Adrenal gland (tissue), 5 donors: ENCODE measurements at regions not wholly inside any gene's neighbourhood (a gene's known extent, or its start where the extent isn't known, plus 50 kb on each side); places are given as distances from the start of the nearest gene placed in this dataset.

ENCODE experiments used
- CTCF ChIP-seq, 6 experiments: fragments of 450-650 bp in 4 of 6; fragments of 200-600 bp in 2 of 6; sonication (generic) in 1 of 6; IDR thresholded peaks; 1 replicate in 5 of 6; 2 replicates in 1 of 6; pipeline versions ENCODE4 v1.5.1 to v1.8.0; 2016 to 2021; ENCODE audit warnings: antibody characterized with exemption in 6 of 6, mild to moderate bottlenecking in 2 of 6, moderate library complexity in 1 of 6
- POLR2A ChIP-seq, 2 donors: fragments of 450-650 bp; IDR thresholded peaks; one replicate each; pipeline ENCODE4 v1.6.1; 2017; ENCODE audit warnings: antibody characterized with exemption in 2 of 2, mild to moderate bottlenecking in 2 of 2, moderate library complexity in 1 of 2
- donor health status: DM: no; HTN: no; CAD: no.

GRCh38 chr5:35304291-35304690 is 74.0 kb upstream of the PRLR start:
- TF ChIP-seq CTCF (IDR thresholded peaks at IDR 0.05) (no peak), POLR2A (IDR thresholded peaks at IDR 0.05) (no peak)
